ENCODE measurements at regions not wholly inside any gene's neighbourhood (a gene's known extent, or its start where the extent isn't known, plus 50 kb on each side); places are given as distances from the start of the nearest gene placed in this dataset.

GRCh38 chrX:121109986-121110385 lies 62.6 kb downstream of the GLUD2 start:
- RAD21 ChIA-PET (ENCODE audit: unreplicated experiment) = no interaction called here

GRCh38 chrX:121110536-121110935 lies 63.1 kb downstream of the GLUD2 start:
- H3K9ac ChIP-seq (ENCODE audit: control insufficient read depth, insufficient read depth, low read length) = no peak overlapping the region
- H3K27ac ChIP-seq (ENCODE audit: control insufficient read depth, insufficient read depth) = no peak overlapping the region
- TF ChIP-seq DPF2 (IDR thresholded peaks at IDR 0.05) (no peak), TCF7 (IDR thresholded peaks at IDR 0.05; ENCODE audit: borderline replicate concordance) (no peak), FOXK2 (IDR thresholded peaks at IDR 0.05) (no peak), PAX5 (IDR thresholded peaks at IDR 0.05; ENCODE audit: borderline replicate concordance, low read depth, low read length) (no peak), ZNF24 (IDR thresholded peaks at IDR 0.05) (no peak), BHLHE40 (IDR thresholded peaks at IDR 0.05; ENCODE audit: borderline replicate concordance in 1 of 2, low read depth in 2 of 2, low read length in 1 of 2) (no peak), ESRRA (IDR thresholded peaks at IDR 0.05; ENCODE audit: low read length) (no peak), EGR1 (IDR thresholded peaks at IDR 0.05; ENCODE audit: borderline replicate concordance in 1 of 2, low read depth in 2 of 2, low read length in 2 of 2) (no peak), WRNIP1 (IDR thresholded peaks at IDR 0.05; ENCODE audit: borderline replicate concordance, low read depth, low read length) (no peak), BRCA1 (IDR thresholded peaks at IDR 0.05; ENCODE audit: low read depth, low read length) (no peak), NR2F1 (conservative IDR thresholded peaks at IDR 0.05) (no peak), ZNF274 (IDR thresholded peaks at IDR 0.05; ENCODE audit: insufficient read depth, insufficient read length) (no peak), ZBED1 (IDR thresholded peaks at IDR 0.05; ENCODE audit: borderline replicate concordance) (no peak), SPI1 (IDR thresholded peaks at IDR 0.05; ENCODE audit: borderline replicate concordance, insufficient read depth, low read depth, low read length) (no peak)
- no peak overlapping the region for H3K4me3 ChIP-seq
- H2AFZ ChIP-seq (ENCODE audit: control insufficient read depth, low read depth, low read length) = no peak overlapping the region
- 0% methylated on average over 3 of the region's 3 CpGs for WGBS (ENCODE audit: insufficient coverage, insufficient replicate concordance, low lambda C conversion rate, missing lambda C conversion rate)
- H3K9me3 ChIP-seq (replicated peaks; ENCODE audit: control insufficient read depth, insufficient read depth, low read length) = no peaks in the 10 kb centered on the region; the same call in 2 of the 3 replicates
- ATAC-seq (no peak), FAIRE-seq (no peak), DNase-seq (ENCODE audit: low read depth, low spot score) (no peak)
- H4K20me1 ChIP-seq (ENCODE audit: control insufficient read depth, insufficient read depth) = no peaks in the 10 kb centered on the region
- no peak overlapping the region for H3K4me2 ChIP-seq (ENCODE audit: control insufficient read depth, insufficient read depth)
- H3K27me3 ChIP-seq (replicated peaks in 1 of 2; ENCODE audit: control insufficient read depth in 2 of 2, insufficient read depth in 2 of 2, low read length in 1 of 2) = no peaks in the 10 kb centered on the region
- H3K4me1 ChIP-seq (ENCODE audit: control insufficient read depth, insufficient read depth, low read length) = no peaks in the 10 kb centered on the region
- ChIA-PET POLR2A (interaction anchor here (1.1 kb wide), 1 partner anchor 13 kb away, joined by 6 read pairs; no protein-coding TSS in a partner anchor), RAD21 (ENCODE audit: unreplicated experiment) (no interaction called here), SMC1A (ENCODE audit: uncharacterized antibody, unreplicated experiment) (no interaction called here), CTCF (no interaction called here)
- in situ Hi-C loops (cut with MboI) (no loop called here), intact Hi-C loops (cut with micrococcal nuclease; ENCODE audit: unreplicated experiment) (loop anchor here (10.0 kb wide), 1 partner anchor 194 kb away; no protein-coding TSS in a partner anchor)
- no peaks in the 10 kb centered on the region for H3K79me2 ChIP-seq (ENCODE audit: control insufficient read depth, insufficient read depth, low read length)
- no peaks in the 10 kb centered on the region for H3K36me3 ChIP-seq (ENCODE audit: control insufficient read depth in 2 of 2, insufficient read depth in 2 of 2, low read length in 1 of 2)
- no TSS peak for BruUV-seq (replicated peaks)

More at GRCh38 chrX:121109986-121110385, 62.6 kb downstream of the GLUD2 start:
- Histone ChIP-seq H3K4me3 (no peak overlapping the region), H3K79me2 (ENCODE audit: control insufficient read depth, insufficient read depth, low read length) (no peaks in the 10 kb centered on the region), H3K27ac (ENCODE audit: control insufficient read depth, insufficient read depth) (no peak overlapping the region), H3K4me1 (ENCODE audit: control insufficient read depth, insufficient read depth, low read length) (no peaks in the 10 kb centered on the region), H2AFZ (ENCODE audit: control insufficient read depth, low read depth, low read length) (no peak overlapping the region), H3K9ac (ENCODE audit: control insufficient read depth, insufficient read depth, low read length) (no peak overlapping the region), H3K27me3 (replicated peaks in 1 of 2; ENCODE audit: control insufficient read depth in 2 of 2, insufficient read depth in 2 of 2, low read length in 1 of 2) (no peaks in the 10 kb centered on the region), H4K20me1 (ENCODE audit: control insufficient read depth, insufficient read depth) (no peaks in the 10 kb centered on the region), H3K36me3 (ENCODE audit: control insufficient read depth in 2 of 2, insufficient read depth in 2 of 2, low read length in 1 of 2) (no peaks in the 10 kb centered on the region), H3K4me2 (ENCODE audit: control insufficient read depth, insufficient read depth) (no peak overlapping the region), H3K9me3 (replicated peaks; ENCODE audit: control insufficient read depth, insufficient read depth, low read length) (no peaks in the 10 kb centered on the region; the same call in 2 of the 3 replicates)
- ATAC-seq (no peak), DNase-seq (ENCODE audit: low read depth, low spot score) (no peak), FAIRE-seq (no peak)
- in situ Hi-C loops (cut with MboI) = no loop called here
- no peak for TF ChIP-seq SUPT20H (IDR thresholded peaks at IDR 0.05; ENCODE audit: borderline replicate concordance, control insufficient read depth, low read depth, low read length)
- no peak for TF ChIP-seq ETV6 (conservative IDR thresholded peaks at IDR 0.05 in 1 of 2, IDR thresholded peaks at IDR 0.05 in 1 of 2; ENCODE audit: borderline replicate concordance in 1 of 2, low read depth in 1 of 2)
- TF ChIP-seq JUNB (IDR thresholded peaks at IDR 0.05) = no peak
- TF ChIP-seq GABPA (IDR thresholded peaks at IDR 0.05; ENCODE audit: low read depth) = no peak
- TF ChIP-seq TCF3 (IDR thresholded peaks at IDR 0.05; ENCODE audit: borderline replicate concordance, insufficient read depth, low read depth, low read length) = no peak
- TF ChIP-seq WRNIP1 (IDR thresholded peaks at IDR 0.05; ENCODE audit: borderline replicate concordance, low read depth, low read length) = no peak
- TF ChIP-seq BHLHE40 (IDR thresholded peaks at IDR 0.05; ENCODE audit: borderline replicate concordance in 1 of 2, low read depth in 2 of 2, low read length in 1 of 2) = no peak
- TF ChIP-seq IKZF2 (IDR thresholded peaks at IDR 0.05) = no peak
- no peak for TF ChIP-seq PKNOX1 (IDR thresholded peaks at IDR 0.05)
- TF ChIP-seq BMI1 (IDR thresholded peaks at IDR 0.05; ENCODE audit: borderline replicate concordance) = no peak
- ChIA-PET POLR2A (no interaction called here), SMC1A (ENCODE audit: uncharacterized antibody, unreplicated experiment) (no interaction called here), CTCF (no interaction called here)
- BruUV-seq (replicated peaks) = no TSS peak
- WGBS (ENCODE audit: insufficient coverage, insufficient replicate concordance, low lambda C conversion rate, missing lambda C conversion rate) = 2% methylated on average over 2 of the region's 2 CpGs
- intact Hi-C loops (cut with micrococcal nuclease; ENCODE audit: unreplicated experiment) = loop anchor here (10.0 kb wide), 1 partner anchor 195 kb away; no protein-coding TSS in a partner anchor

Measured in GM12878 (cell line).